Stimulated activated CD8-positive, alpha-beta memory T cell treated with anti-CD3 and anti-CD28 coated beads, Interleukin-12 subunit alpha, Interleukin-12 subunit beta, amount 100 ng/mL, for 1 hour (primary cell): ENCODE measurements at regions not wholly inside any gene's neighbourhood (a gene's known extent, or its start where the extent isn't known, plus 50 kb on each side); places are given as distances from the start of the nearest gene placed in this dataset.
A peak's percentile ranks its signal among the peaks of the same experiment; 100 is the strongest.
"Not testable (repeated sequence)": the region's sequence is repeated elsewhere in the genome, so short reads cannot be mapped to it uniquely, and the experiment has no call there.

Experiments used
- DNase-seq: peaks from one replicate; pipeline ENCODE4 v3.0.0-alpha.2; 2020; ENCODE audit warnings: low read depth

DNA sequence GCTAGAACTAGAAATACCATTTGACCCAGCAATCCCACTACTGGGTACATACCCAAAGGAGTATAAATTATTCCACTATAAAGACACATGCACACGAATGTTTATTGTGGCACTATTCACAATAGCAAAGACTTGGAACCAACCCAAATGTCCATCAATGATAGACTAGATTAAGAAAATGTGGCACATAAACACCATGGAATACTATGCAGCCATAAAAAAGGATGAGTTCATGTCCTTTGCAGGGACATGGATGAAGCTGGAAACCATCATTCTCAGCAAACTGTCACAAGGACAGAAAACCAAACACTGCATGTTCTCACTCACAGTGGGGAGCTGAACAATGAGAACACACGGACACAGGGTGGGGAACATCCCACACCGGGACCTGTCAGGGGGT is 207.8 kb upstream of the CCDC196 start:
- DNase-seq = not testable (repeated sequence)

DNA sequence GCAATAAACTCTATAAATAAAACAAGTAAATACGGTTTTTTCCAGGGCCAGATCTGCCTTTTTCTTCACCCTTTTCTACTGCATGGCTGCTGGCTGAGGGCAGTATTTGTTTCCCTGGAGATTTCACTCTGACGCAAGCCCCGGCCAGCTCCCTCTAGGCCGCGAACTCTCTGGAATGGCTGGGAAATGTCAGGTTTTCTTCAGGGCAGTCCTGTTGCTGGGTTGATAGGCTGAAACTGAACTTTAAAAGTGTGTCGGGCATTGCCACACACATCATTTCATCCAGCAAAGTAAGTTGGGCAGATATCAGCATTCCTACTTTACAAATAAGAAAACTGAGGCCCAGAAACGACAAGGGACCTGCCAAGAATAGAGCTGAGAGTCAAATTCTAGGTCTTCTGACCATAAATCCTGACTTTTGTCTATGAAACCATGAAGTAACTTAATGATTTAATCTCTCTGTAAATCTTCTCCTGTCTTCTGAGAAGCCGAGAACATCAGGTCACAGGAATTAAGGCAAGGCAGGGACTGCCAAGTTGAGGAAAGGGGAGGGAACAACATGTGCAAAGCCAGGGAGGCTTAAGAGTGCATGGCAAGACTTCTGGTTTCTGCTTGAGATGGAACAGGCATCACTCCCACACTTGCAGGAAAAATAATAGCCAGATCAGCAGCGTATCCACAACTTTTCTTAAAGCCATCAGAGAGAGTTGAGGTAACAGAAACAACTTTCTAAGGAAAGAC is 205.0 kb upstream of the CCDC196 start:
- DNase-seq = no peak

GRCh38 chr14:66284346-66284745 is 201.8 kb upstream of the CCDC196 start:
- DNase-seq = no peak

DNA sequence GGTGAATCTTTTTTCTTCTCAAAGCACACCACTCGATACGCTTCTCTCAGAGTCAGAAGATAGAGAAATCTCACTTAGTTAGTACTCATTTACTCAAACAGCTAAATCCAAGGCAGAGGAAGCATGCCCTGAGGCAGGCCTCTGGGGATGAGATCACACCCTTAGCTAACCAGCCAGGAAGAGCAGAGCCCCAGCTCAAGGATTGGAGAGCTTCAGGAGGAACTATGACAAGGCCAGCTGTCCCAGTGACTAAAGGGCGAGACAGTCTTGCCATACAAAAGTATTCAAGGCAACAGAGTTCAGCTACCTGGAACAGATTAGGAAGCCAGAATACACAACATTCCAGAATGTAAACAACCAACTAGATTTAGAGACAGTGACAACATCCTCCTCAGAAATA is 197.7 kb upstream of the CCDC196 start:
- no peak for DNase-seq

DNA sequence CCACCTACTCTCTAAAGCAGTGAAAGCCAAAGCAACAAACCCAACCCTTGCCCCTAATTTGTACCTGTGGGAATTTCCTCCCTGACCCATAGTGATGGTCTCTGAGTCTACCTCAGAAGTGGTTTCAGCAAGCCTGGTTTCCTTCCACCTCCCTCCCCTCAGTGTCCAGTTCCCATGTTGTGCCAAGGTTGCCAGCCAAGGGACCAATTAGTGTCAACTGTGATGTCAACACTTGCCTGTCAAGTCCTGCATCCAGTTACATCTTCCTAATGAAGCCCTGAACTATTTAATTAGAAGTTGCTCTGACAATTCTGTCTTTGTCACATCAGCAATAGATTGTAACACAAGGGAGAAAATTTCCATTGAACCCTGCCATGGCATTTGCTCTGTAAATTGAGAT is 194.4 kb upstream of the CCDC196 start:
- no peak for DNase-seq

GRCh38 chr14:66293533-66294105 is 192.6 kb upstream of the CCDC196 start:
- no peak for DNase-seq

DNA sequence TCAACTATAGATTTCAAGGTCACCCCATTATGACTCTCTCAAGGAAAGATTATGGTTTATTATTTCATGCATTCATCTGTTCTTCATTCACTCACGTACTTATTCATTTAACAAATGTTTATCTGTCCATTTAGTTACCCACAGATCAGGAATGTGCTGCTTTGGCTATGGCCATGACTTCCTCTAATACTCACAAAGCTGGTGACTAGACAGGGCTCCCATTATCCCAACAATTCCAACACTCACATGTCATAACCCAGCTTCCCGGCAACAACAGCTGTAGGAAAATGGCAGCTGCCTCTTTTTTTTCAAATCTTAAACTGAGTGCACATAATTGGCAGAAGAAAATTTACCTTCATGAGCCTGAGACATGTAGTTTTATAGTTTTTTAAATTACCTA is 190.8 kb upstream of the CCDC196 start:
- no peak for DNase-seq

GRCh38 chr14:66300886-66301285 is 185.3 kb upstream of the CCDC196 start:
- DNase-seq = no peak

DNA sequence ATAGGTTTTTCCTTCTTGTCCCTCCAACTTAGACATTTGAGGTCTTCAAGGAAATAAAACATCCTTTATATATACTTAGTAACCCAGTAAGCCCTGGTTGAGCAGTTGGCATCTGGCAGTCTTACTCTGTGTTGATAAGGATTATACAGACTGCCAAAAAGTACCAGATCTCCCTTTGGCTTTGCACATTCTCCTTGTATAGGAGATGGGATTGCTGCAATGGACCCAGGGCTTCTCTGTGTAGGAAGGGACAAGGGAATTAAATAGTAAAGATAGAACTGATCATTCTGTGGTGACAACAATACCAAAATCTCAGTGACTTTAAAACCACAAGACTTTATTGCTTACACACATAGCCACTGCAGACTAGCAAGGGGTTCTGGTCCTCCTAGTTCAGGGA is 180.1 kb upstream of the CCDC196 start:
- no peak for DNase-seq

- DNase-seq = no peak
Measured at GRCh38 chr14:66311058-66311457, 175.1 kb upstream of the CCDC196 start.

DNA sequence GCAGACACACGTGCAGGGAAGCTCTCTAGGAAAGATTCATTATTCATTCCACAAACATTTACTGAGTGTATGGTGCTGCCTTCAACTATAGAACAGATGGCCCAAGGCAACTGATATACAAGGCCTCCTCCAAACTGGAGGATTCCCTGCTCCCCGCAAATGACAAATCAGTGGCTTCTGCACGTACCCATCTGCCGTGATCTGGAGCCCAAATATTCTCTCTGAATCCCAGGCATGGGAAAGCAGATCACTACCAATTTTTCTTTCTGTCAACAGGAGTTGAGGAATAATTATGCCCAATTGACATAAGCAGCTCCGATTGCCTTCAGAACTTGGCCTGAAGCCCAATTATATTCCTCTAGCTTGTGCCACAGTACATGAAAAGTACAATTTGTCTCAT is 174.2 kb upstream of the CCDC196 start:
- no peak for DNase-seq

DNA sequence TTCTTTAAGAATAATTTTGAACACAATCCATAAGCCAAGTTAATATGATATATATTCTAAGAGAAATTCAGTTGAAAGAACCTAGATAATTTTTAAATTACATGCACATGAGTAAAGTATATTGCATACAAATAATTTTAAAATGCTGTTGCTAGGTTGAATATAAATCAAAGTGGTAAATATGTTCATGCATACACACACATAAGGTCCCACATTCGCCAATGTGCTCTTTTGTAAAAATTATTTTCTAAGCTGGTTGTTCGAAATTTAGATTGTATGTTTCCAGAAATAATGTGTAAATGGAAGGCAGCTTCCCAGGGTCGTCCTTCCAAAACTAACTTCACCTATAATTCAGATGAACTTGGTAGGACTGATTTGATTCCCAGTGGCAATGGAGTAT is 173.7 kb upstream of the CCDC196 start:
- no peak for DNase-seq

GRCh38 chr14:66315098-66315497 is 171.1 kb upstream of the CCDC196 start:
- DNase-seq = no peak

DNA sequence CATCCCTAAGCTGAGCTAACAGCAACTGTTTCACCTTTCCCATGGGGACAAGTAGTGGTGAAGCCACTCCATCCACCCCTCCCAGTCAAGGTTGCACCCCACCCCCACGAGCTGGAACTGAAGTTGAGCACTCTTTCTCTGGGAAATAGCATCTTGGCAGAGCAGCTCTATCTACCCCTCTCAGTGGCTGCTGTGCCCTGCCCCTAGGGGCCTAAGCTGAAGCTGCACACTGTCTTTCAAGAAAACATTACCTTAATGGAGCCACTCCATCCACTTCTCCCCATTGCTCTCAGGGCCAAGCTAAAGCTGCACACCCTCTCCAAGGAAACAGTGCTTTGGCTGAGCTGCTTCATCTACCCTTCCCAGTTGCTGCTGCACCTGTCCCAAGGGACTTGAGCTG is 170.6 kb upstream of the CCDC196 start:
- no peak for DNase-seq

- DNase-seq = no peak
Measured at GRCh38 chr14:66322564-66322963, 163.6 kb upstream of the CCDC196 start.

GRCh38 chr14:66330228-66330627 is 155.9 kb upstream of the CCDC196 start:
- DNase-seq = no peak

GRCh38 chr14:66330916-66331315 is 155.3 kb upstream of the CCDC196 start:
- no peak for DNase-seq

DNA sequence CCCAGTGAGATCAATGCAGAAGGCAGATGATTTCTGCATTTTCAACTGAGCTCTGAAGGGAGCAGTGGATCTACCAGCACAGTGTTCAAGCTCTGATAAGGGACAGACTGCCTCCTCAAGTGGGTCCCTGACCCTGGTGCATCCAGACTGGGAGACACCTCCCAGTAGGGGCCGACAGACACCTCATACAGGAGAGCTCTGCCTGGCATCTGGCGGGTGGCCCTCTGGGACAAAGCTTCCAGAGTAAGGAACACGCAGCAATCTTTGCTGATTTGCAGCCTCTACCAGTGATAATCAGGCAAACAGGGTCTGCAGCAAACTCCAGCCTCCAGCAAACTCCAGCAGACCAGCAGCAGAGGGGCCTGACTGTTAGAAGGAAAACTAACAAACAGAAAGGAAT is 152.9 kb upstream of the CCDC196 start:
- not testable (repeated sequence) for DNase-seq

- DNase-seq = no peak
Measured at GRCh38 chr14:66341239-66341638, 144.9 kb upstream of the CCDC196 start.

- no peak for DNase-seq
Measured at GRCh38 chr14:66345986-66346385, 140.2 kb upstream of the CCDC196 start.

DNA sequence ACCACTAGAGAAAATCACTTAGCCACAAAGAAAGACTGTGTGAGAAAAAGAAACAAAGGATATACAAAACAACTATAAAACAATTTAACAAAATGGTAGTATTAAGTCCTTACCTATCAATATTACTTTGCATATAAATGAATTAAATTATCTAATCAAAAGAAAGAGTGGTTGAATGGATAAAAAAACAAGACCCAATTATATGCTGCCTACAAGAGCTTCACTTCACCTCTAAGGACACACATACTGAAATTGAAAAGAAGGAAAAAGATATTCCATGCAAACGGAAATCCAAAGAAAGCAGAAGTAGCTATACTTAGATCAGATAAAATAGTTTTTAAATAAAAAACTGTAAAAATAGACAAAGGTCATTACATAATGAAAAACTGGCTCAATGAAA is 134.9 kb upstream of the CCDC196 start:
- DNase-seq = no peak

GRCh38 chr14:66359500-66359899 is 126.7 kb upstream of the CCDC196 start:
- peak; percentile 1 for DNase-seq

- DNase-seq = no peak
Measured at GRCh38 chr14:66360366-66360926, 125.7 kb upstream of the CCDC196 start.

DNA sequence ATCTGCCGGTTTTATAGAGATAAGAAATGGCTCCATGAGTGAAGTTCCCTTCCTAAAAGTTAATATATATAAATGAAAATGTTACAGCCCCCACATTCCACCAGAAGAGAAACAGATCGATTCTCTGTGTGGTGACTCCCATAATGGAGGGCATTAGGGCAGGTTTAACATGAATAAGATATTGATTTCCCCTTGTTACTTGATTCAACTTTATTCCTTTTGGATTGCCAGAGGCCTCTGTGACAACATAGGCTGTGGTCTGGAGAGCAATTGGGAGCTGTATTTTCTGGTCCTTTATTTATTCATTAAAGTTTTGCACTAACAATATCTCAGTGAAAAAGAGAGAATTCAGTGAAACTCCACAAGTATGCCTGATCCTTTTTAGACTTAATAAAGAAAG is 125.2 kb upstream of the CCDC196 start:
- DNase-seq = no peak
